B cell (primary cell): ENCODE measurements at regions not wholly inside any gene's neighbourhood (a gene's known extent, or its start where the extent isn't known, plus 50 kb on each side); places are given as distances from the start of the nearest gene placed in this dataset.

Experiments
- CTCF ChIP-seq: fragments of 200-600 bp; IDR thresholded peaks from one replicate; pipeline ENCODE4 v1.8.0; 2022; ENCODE audit warnings: antibody characterized with exemption, mild to moderate bottlenecking
- EZH2 ChIP-seq: IDR thresholded peaks from 2 replicates; pipeline ENCODE4 v1.6.1; 2012; ENCODE audit warnings: borderline replicate concordance, low read depth, mild to moderate bottlenecking, moderate library complexity, low read length; ENCODE audit not compliant: insufficient read depth, poor library complexity, severe bottlenecking

GRCh38 chr13:73422973-73423372, 364.2 kb downstream of the KLF5 start:
- no peak for TF ChIP-seq EZH2
- no peak for TF ChIP-seq CTCF
